Renal cortex interstitium (tissue), 11 donors: ENCODE measurements at regions not wholly inside any gene's neighbourhood (a gene's known extent, or its start where the extent isn't known, plus 50 kb on each side); places are given as distances from the start of the nearest gene placed in this dataset.
"Not testable (repeated sequence)": the region's sequence is repeated elsewhere in the genome, so short reads cannot be mapped to it uniquely, and the experiment has no call there.

Experiments
- DNase-seq, 11 donors: peaks; one replicate each; pipeline ENCODE4 v3.0.0-alpha.2; 2013; ENCODE audit warnings: low read depth in 9 of 11, low spot score in 4 of 11; ENCODE audit errors: extremely low read depth in 1 of 11

DNA sequence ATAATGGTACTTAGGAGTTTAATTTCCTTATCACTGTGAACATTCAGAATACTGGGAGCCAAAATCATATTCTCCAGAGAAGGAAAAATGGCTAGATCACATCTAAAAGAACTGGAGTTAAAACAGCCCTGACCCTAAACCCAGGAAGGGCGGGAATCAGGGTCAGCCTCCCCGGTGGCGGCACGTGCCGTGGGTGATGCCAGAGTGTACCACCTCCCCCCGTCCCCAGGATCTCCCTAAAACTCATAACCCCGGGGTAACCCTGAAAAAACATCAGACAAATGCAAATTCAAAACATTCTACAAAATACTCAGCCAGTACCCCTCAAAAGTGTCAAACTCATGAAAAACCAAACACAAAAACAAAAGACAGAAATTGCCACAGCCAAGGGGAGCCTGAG, 148.3 kb downstream of the DLL1 start:
- no peak for DNase-seq

DNA sequence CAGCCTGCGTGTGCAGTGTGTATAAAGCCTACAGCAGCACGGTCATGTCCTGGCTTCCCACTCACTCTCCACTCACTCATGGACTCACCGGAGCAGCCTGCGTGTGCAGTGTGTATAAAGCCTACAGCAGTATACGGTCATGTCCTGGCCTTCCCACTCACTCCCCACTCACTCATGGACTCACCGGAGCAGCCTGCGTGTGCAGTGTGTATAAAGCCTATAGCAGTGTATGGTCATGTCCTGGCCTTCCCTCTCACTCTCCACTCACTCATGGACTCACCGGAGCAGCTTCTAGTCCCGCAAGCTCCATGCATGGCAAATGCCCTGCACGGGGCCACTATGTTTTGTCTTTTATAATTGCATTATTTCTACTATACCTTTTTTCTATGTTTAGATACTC, 149.8 kb downstream of the DLL1 start:
- not testable (repeated sequence) for DNase-seq

DNA sequence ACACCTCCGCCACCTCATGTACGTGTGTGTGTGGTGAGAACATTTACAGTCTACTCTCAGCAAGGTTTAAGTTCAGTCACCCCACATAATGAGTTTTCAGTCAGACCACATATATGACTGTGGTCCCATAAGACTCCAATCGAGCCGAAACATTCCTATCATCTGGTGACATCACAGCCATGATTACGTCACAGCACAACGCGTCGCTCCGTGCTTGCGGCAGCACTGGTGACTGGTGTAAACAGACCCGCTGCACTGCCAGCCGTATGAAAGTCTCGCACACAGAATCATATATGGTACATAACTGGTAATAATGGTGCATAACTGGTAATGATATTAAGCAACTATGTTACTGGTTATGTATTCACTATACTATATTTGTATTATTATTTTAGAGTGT, 150.7 kb downstream of the DLL1 start:
- DNase-seq, result no peak

DNA sequence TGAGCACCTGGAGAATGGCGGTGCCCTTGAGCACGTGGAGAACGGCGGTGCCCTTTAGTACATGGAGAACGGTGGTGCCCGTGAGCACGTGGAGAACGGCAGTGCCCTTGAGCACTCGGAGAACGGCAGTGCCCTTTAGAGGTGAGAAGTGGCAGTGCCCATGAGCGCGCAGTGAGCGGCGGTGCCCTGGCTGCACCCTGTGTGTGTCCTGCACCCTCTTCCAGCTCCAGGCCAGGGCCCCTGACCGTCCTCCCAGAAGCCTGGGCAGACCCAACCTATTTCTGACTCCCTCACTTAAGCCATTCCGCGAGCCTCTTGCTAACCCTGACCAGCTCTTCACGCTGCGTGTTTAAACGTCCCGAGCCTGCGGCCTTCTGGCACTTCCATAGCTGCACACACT, 151.3 kb downstream of the DLL1 start:
- no peak for DNase-seq

DNA sequence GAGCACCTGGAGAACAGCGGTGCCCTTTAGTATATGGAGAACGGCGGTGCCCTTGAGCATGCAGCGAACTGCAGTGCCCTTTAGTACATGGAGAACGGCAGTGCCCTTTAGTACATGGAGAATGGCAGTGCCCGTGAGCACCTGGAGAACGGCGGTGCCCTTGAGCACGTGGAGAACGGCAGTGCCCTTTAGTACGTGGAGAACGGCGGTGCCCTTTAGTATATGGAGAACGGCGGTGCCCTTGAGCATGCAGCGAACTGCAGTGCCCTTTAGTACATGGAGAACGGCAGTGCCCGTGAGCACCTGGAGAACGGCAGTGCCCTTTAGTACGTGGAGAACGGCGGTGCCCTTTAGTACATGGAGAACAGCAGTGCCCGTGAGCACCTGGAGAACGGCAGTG, 151.8 kb downstream of the DLL1 start:
- not testable (repeated sequence) for DNase-seq

DNA sequence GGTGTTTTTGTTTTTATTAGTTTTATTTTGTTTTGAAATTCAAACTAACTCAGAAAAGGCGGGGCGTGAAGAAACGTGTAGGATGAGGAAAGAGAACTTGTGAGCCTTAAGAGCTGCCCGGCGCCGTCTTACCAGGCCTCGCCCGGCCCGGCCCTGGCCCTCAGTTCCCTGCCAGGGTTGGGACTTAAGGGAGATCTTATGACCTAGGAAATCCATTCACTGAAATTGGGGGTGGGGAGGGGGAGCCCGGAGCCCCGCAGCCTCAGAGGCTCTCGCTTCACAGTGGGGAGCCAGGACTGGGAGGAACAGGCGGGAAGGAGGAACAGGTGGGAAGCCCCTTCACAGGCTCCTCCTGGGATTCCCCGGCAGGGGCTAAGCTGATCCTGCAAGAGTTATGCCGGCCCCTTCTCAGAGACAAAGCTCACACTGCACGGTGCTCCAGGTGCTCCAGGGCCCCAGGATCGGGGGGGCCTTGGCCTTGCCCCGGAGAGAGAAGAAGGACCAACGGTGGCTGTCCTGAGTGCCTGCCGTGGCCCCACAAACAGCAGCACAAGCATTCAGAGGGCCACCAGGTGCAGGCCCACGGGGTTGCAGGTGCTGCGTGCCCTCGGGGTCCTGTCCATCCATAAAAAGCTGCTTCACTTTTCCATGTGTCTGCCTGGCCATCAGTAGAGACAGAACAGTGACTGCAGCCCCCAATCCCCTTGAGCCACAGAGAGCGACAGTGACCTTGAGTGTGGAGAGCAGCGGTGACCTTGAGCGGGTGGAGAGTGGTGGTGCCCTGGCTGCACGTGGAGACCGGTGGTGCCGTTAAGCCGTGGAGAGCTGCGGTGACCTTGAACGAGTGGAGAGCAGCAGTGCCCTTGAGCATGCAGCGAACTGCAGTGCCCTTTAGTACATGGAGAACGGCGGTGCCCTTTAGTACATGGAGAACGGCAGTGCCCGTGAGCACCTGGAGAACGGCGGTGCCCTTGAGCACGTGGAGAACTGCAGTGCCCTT, 152.7 kb downstream of the DLL1 start:
- no peak for DNase-seq

DNA sequence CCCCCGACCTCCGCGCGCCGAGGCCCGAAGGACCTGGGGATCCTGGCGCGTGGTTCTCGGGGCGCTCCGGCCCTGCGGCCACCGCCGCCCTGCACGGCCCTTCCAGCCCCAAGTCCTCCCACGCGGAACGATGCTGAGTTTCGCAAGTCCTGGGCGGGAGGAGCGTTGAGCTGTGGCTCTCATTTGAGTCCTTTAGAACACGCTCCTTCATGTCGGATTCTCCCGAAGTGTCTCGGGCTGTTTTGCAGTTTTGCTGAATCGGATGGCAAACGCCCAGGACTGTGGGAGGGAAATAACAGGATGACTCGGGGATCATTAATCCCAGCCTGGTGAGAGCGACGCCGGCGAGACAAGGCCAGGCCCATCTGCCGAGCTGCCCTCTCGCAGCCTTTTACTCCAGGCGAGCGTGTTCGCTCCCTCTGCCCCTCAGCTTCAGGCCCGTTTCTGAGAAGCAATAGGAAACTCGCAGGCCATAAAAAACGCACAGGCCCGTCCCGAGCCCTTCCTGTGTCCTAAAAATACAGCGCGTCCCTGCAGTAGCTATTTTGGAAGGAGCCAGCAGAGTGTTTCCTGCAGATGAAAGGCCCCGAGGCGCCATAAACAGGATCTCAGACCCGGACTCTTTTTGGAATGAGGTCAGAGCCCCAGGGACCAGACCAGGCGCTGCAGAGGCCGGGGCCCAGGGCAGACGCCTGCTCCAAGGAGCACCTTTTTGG, 153.5 kb downstream of the DLL1 start:
- DNase-seq, result peak in 2 of 11 donors; percentile 32 to 40

DNA sequence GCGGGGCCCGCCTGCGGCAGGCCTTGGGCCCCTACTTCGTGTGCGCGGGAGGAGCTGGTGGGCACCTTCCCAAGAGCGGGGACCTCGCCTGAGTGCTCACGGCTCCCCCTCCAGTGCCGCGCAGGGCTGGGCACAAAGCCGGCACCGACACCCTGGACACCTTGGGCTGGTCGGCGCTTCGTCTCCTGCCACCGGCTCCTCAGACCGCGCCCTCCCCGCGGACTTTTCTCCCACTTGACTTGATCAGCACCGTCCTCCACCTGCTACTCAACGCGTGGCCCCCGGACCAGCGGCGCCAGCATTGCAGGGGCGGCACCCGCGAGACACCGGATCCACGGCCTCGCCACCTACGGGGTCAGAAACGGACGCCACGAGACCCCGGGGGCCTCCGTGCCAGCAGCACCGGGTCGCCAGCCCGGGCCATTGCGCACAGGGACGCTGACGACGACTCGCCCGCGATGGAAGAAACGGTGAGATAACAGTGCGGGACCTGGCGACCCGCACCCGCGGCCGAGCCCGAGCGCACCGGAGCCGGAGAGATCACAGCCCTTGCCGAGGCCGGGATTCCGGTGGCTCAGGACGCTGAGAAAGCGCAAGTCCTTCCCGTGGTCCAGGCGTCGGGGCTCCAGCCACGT, 154.2 kb downstream of the DLL1 start:
- no peak for DNase-seq

DNA sequence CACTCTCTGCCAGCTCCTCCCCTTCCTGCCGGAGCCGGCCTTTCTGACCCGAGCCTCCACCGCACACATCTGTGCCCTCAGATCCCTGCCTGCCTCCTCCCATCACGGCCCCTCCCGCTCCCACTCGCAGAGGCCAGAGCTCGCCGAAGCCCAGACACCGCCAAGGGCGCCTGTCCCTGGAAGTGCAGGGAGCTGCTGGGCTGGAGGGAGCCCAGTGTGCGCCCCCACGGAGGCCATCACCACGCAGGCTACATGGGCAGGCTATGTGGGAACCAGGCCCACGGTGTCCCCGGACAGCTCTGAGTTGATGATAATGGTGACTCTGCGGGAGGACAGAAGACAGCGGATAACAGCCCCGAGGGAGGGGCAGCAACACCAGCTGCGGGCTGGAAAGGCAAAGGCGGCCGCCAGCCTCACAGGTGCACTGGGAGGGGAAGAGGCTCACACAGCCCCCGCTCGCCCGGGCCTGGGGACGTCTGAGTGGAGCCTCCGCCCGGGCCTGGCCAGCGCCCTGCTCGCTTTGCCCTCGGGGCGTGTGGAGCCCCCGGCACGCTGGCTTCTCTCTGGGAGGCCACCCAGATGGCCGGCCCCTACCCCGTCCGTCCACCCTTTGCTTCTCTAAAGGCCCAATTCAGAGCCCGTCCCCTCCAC, 154.9 kb downstream of the DLL1 start:
- no peak for DNase-seq

DNA sequence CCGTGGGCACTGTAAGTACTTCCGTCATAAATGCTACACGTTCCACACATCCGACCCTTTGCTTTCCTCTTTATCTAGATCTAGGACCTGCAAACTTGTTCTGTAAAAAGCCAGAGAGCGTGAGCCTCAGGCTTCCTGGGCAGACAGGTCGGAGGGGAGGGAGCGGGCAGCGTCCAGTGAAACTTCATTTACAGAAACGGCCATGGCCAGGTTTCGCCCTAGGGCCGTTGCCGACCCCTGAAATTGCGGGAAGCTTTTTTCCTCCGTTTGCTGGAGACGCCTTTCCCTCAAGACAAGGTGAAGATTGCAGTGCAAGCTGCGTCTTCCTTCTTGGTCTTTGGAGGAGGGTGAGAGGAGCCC, 155.4 kb downstream of the DLL1 start:
- no peak for DNase-seq

DNA sequence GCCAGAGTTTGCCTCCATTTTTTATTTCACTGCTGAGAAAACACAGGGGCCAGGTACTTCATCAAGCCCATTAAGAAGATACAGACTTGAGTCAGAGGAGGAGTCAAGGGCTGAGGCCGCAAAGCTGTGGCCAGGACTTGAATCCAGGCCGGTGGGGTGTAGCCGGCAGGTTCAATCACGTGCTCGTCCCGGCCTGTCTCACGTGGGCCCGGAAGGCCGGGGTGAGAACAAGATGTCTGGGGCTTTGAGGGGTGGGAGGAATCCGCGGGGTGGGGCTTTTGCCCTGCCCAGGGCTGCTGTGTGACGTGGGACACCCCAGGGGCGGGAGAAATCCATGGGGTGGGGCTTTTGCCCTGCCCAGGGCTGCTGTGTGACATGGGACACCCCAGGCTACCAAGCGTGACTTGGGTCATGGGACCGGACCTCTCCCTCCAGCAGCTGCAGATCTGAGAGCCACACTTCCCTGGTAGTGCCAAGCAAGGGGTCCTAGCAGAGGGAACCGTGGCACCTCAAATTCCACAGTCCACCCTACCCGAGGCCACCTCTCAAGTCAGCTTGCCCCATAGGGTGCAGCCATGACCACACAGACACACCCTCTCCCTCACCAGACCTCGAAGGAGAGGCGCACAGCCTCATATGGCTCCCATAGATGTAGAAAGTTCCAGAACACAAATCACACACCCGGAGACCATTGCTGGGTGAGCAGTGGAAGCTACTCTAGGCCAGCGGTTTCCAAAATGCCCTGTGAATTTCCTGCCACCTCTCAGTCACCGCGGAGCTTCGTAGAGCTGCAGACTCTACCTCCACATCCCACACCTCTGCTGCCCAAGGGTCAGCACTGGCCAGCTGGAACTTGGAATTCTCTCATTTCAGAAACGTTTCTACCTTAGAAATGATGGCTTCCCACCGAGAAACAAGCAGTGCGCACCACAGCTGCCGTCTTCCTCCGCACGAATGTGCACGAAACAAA, 156.1 kb downstream of the DLL1 start:
- no peak for DNase-seq

DNA sequence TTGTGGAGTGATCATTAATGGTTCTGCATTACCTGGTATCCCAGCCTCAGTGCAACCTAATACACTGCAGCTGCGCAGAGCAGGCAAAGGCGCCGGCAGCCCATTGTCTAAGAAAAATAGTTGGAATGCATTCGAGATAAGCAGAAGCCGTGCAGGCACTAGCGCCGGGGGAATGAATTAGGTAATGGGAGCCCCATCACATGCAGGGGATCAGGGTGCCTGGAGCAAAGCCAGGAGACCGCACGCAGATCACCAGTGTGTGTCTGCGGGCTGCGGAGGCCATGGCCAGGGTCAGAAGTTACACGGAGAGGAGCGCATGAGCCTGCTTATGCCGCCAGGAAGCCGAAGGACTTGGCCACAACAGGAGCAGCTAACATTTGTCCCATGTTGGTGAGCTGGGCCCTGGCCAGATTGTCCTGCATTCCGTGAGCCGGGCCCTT, 156.8 kb downstream of the DLL1 start:
- DNase-seq, result no peak

DNA sequence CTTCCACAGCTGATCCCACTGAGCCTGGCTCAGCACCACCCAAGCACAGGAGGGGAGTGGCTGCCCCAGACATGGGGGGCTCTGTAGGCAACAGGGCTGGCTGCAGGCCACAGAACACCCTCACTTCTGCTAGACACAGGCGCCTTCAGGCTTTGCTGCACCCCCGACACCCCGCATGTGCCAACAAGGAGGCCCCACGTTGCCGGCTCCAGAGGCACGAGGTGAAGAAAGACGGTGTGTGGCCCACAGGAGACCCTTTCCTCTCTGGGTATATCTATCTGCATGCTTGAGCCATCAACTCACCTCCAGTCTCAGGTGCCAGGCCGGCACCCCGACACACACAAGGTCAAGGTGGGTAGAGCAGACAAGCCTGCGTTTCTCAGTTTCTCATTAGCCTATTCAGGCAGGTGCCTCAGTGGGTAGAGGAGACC, 158.3 kb downstream of the DLL1 start:
- no peak for DNase-seq

DNA sequence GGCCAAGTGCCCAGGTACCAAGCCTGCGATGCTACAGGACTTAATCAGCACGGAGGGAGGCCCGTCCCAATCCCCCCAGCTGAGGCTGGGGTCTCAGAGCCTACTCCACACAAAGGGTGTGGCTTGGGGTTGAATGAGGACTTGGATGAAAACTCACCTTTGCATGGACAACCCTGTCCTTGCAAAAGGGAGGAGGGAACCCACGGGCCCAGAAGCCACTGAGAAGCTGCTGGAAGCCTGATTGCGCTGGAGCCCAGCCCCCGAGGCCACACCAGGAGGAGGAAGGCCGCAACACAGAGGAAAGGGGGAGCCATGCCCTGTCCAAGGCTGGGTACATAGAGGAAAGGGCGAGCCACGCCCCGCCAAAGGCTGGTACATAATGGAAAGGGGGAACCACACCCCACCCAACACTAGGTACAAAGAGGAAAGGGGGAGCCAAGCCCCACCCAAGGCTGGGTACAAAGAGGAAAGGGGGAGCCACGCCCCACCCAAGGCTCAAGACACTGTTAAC, 158.8 kb downstream of the DLL1 start:
- no peak for DNase-seq

DNA sequence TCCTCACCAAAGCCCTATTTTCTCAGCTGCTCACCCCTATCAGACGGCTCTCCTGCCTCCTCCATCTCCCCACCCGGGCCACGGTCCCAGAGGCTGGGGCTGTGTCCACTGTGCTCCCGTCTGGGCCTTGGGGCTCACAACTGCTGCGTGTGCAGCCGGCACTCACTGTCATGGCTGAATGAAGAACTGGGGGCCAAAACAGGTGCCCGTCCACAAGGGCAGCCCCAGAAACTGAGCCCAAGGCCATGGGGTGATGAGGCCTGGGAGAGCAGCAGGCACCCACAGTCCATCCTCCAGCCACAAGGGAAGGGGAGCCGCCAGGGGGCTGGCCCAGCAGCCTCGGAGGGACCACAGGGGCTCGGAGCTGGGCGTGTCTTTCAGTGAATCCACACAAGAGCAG, 159.5 kb downstream of the DLL1 start:
- no peak for DNase-seq

DNA sequence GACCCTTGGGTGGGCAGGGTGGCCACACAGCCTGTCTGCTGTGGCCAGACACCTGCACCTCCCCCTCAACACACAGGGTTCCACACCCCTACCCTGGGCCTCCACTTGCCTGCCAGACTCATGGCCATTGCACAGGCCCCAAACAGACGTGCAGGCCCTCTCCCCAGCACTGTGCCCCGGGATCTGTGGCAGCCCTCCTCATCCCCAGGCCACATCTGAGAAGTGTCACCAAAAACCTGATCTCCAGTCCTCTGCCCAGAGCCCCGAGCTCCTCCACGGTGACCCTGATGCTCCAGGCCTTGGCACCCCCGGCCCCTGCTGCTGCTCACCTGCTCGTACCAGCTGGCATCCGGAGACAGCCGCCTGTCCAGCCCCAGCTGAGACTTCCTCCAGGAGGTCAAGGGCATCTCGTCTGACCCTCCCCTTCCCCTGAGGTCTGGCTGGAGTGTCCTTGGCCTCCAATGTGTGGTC, 160.1 kb downstream of the DLL1 start:
- DNase-seq, result no peak

DNA sequence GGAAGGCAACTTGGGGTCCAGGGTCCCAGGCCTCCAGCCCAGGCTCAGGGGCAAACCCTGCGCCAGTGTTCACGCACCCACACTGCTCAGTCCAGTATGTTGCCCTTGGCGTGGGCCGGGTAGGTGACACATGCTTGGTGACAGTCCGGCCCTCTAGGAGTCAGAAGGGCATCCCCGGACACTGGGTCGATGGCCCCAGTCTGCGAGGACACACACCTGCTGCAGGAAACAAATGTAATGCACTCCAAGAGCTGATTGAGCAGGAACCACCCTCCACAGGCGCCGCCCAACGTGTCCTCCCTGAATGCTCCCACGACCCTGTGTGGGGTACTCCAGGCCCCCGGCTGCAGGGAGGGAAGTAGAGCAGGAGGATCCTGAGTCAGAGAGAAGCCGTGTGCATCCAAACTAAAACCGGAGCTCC, 160.7 kb downstream of the DLL1 start:
- no peak for DNase-seq

DNA sequence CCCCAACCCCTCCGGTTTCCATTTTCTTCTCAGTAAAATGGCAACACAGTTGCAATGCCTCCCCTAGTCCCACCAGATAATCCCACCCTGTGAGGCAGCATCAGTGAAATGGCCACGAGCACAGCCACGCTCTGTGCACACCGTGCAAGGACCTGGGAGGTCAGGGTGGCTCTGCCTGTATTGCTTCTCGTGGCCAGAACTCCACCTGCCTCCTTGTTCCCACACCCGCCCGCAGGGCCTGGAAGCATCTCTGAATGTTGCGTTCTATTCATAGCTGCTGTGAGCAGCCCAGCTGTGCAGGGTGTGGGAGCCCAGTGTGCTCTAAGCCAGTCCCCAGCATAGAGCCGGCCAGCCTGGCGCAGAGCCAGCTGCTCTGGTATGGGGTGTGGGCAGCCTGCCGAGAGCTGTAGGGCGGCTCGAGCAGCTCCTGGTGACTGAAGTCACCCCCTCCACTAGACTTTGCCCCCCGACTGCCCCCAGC, 161.1 kb downstream of the DLL1 start:
- peak in 4 of 11 donors; percentile 45 to 57 (median 46) for DNase-seq
